ENCODE measurements at regions not wholly inside any gene's neighbourhood (a gene's known extent, or its start where the extent isn't known, plus 50 kb on each side); places are given as distances from the start of the nearest gene placed in this dataset.

- Mint-ChIP-seq H3K4me3 (no peak overlapping the region), H3K4me1 (no peaks in the 10 kb centered on the region), H3K27ac (no peak overlapping the region), H3K27me3 (peaks cover 17% of the 10 kb centered on the region), H3K9me3 (ENCODE audit: insufficient read depth) (peaks cover 9% of the 10 kb centered on the region)
- ChIA-PET POLR2A (interaction anchor here (0.6 kb wide), 1 partner anchor 17 kb away, joined by 6 read pairs; no protein-coding TSS in a partner anchor), CTCF (no interaction called here)
- DNase-seq: no peak
- intact Hi-C loops (cut with micrococcal nuclease): no loop called here
- H3K27ac ChIP-seq (ENCODE audit: low read length in 2 of 2): no peak overlapping the region
- ATAC-seq (ENCODE audit: low read depth): no peak
- no peak overlapping the region for H2AFZ ChIP-seq (ENCODE audit: insufficient read depth, low read depth, low read length, poor library complexity, severe bottlenecking)
- H4K20me1 ChIP-seq (ENCODE audit: control insufficient read depth, insufficient read depth, low read length, poor library complexity, severe bottlenecking): no peaks in the 10 kb centered on the region
- no peaks in the 10 kb centered on the region for H3K36me3 ChIP-seq (replicated peaks in 1 of 2; ENCODE audit: control extremely low read depth in 1 of 2, control insufficient read depth in 1 of 2, extremely low read depth in 1 of 2, insufficient read depth in 2 of 2, low read length in 1 of 2)
- WGBS (ENCODE audit: insufficient coverage): no CpG with 5 or more reads among the region's 1 CpG
- H3K4me3 ChIP-seq (ENCODE audit: control extremely low read depth in 1 of 5, extremely low read depth in 1 of 5, insufficient read depth in 1 of 5, low read depth in 2 of 5, low read length in 4 of 5): no peak overlapping the region
- no peaks in the 10 kb centered on the region for H3K27me3 ChIP-seq (replicated peaks in 1 of 4; ENCODE audit: control extremely low read depth in 1 of 4, control insufficient read depth in 3 of 4, insufficient read depth in 4 of 4, low read length in 3 of 4)
- H3K79me2 ChIP-seq (ENCODE audit: control insufficient read depth, insufficient read depth, low read length): no peaks in the 10 kb centered on the region
- TF ChIP-seq, protein P1, sequence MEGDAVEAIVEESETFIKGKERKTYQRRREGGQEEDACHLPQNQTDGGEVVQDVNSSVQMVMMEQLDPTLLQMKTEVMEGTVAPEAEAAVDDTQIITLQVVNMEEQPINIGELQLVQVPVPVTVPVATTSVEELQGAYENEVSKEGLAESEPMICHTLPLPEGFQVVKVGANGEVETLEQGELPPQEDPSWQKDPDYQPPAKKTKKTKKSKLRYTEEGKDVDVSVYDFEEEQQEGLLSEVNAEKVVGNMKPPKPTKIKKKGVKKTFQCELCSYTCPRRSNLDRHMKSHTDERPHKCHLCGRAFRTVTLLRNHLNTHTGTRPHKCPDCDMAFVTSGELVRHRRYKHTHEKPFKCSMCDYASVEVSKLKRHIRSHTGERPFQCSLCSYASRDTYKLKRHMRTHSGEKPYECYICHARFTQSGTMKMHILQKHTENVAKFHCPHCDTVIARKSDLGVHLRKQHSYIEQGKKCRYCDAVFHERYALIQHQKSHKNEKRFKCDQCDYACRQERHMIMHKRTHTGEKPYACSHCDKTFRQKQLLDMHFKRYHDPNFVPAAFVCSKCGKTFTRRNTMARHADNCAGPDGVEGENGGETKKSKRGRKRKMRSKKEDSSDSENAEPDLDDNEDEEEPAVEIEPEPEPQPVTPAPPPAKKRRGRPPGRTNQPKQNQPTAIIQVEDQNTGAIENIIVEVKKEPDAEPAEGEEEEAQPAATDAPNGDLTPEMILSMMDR (IDR thresholded peaks at IDR 0.05): no peak
- no peak for TF ChIP-seq EZH2 (IDR thresholded peaks at IDR 0.05; ENCODE audit: borderline replicate concordance, insufficient read depth, low read depth, low read length, poor library complexity, severe bottlenecking)
- peaks cover 0 to 6% (median 0%) of the 10 kb centered on the region in 3 donors for H3K9me3 ChIP-seq (ENCODE audit: control extremely low read depth in 1 of 3, control insufficient read depth in 2 of 3, insufficient read depth in 1 of 3, low read length in 2 of 3)
- H3K4me1 ChIP-seq (ENCODE audit: control insufficient read depth in 2 of 2, insufficient read depth in 2 of 2, low read length in 2 of 2): no peaks in the 10 kb centered on the region
- H3K9ac ChIP-seq (ENCODE audit: low read length): no peak overlapping the region
- no peak overlapping the region for H3K4me2 ChIP-seq (replicated peaks; ENCODE audit: low read depth, low read length, poor library complexity, severe bottlenecking)
These were observed 104.6 kb upstream of the SIX3 start for GRCh38 chr2:44836916-44837315.

DNA sequence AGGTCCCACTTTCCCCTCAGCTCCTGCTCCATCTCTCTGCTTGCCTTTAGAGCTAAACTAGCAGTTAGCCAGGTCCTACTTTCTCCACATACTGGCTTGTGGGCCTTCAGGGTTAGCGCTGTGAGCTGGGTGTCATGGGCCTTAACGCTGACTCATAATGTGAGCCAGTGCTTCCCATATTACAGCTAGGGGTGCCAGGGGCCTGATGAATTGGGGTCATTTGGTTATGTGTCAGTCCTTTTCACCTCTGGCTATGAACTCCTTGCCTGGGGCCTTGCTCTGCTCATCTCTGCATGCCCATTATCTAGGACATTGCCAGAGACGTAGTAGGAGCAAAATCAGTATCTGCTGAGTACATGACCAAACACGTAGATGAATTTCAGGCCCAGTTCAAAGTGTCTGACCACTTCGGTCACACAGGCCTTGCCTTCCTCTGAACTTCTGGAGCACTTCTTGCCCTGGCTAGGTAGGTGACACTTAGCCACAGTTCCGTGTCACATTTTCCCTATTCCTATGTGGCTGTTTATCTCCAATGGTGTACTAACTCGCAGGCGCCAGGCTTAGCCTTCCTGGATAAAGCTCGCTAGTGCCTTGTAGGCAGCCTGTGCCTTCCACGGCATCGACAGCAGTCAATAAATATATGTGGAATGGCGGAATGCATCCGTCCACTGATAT, 103.2 kb upstream of the SIX3 start:
- H3K9me3 Mint-ChIP-seq (ENCODE audit: insufficient read depth): peaks cover 7% of the 10 kb centered on the region
- ATAC-seq (ENCODE audit: low read depth): no peak

More for the DNA sequence above, 103.2 kb upstream of the SIX3 start:
- ChIA-PET CTCF (no interaction called here), POLR2A (no interaction called here)
- Mint-ChIP-seq H3K27me3 (peaks cover 14% of the 10 kb centered on the region), H3K4me3 (no peak overlapping the region), H3K27ac (no peak overlapping the region), H3K4me1 (no peaks in the 10 kb centered on the region)
- no peak overlapping the region for H3K9ac ChIP-seq (ENCODE audit: low read length)
- peaks cover 0 to 6% (median 0%) of the 10 kb centered on the region in 3 donors for H3K9me3 ChIP-seq (ENCODE audit: control extremely low read depth in 1 of 3, control insufficient read depth in 2 of 3, insufficient read depth in 1 of 3, low read length in 2 of 3)
- no peaks in the 10 kb centered on the region for H3K4me1 ChIP-seq (ENCODE audit: control insufficient read depth in 2 of 2, insufficient read depth in 2 of 2, low read length in 2 of 2)
- H3K79me2 ChIP-seq (ENCODE audit: control insufficient read depth, insufficient read depth, low read length): no peaks in the 10 kb centered on the region
- no peak overlapping the region for H2AFZ ChIP-seq (ENCODE audit: insufficient read depth, low read depth, low read length, poor library complexity, severe bottlenecking)
- H3K27me3 ChIP-seq (replicated peaks in 1 of 4; ENCODE audit: control extremely low read depth in 1 of 4, control insufficient read depth in 3 of 4, insufficient read depth in 4 of 4, low read length in 3 of 4): no peaks in the 10 kb centered on the region
- no peak overlapping the region for H3K4me2 ChIP-seq (replicated peaks; ENCODE audit: low read depth, low read length, poor library complexity, severe bottlenecking)
- no peaks in the 10 kb centered on the region for H4K20me1 ChIP-seq (ENCODE audit: control insufficient read depth, insufficient read depth, low read length, poor library complexity, severe bottlenecking)
- 84% methylated on average over 11 of the region's 13 CpGs for WGBS (ENCODE audit: insufficient coverage)
- intact Hi-C loops (cut with micrococcal nuclease): no loop called here
- no peak overlapping the region for H3K27ac ChIP-seq (ENCODE audit: low read length in 2 of 2)
- DNase-seq: no peak
- TF ChIP-seq EZH2 (IDR thresholded peaks at IDR 0.05; ENCODE audit: borderline replicate concordance, insufficient read depth, low read depth, low read length, poor library complexity, severe bottlenecking): no peak
- TF ChIP-seq, protein P1 (IDR thresholded peaks at IDR 0.05): no peak
- H3K36me3 ChIP-seq (replicated peaks in 1 of 2; ENCODE audit: control extremely low read depth in 1 of 2, control insufficient read depth in 1 of 2, extremely low read depth in 1 of 2, insufficient read depth in 2 of 2, low read length in 1 of 2): no peaks in the 10 kb centered on the region
- H3K4me3 ChIP-seq (ENCODE audit: control extremely low read depth in 1 of 5, extremely low read depth in 1 of 5, insufficient read depth in 1 of 5, low read depth in 2 of 5, low read length in 4 of 5): no peak overlapping the region

All from B cell (primary cell).